ENCODE measurements at regions not wholly inside any gene's neighbourhood (a gene's known extent, or its start where the extent isn't known, plus 50 kb on each side); places are given as distances from the start of the nearest gene placed in this dataset.

DNA sequence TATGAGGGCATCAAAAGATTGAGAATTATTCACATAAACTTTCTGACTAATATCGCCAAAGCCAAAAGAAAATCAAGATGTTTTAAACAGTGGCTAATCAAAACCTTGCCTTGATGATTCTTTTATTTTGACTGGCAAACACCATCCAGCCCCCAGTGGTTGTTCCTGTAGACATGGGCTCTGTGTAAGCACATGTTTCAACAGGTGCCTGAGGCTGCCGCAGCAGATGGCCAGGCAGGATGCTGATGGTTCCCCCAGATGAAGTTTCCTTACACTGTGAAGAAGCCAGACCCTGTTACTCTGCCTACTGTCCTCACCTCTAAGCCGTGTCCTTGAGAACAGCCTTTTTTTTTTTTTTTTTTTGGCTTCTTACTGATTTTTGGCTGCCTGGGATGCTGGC, 146.5 kb downstream of the RAB11FIP2 start:
- TF ChIP-seq POLR2A (IDR thresholded peaks at IDR 0.05), result no peak
- TF ChIP-seq, protein P1, sequence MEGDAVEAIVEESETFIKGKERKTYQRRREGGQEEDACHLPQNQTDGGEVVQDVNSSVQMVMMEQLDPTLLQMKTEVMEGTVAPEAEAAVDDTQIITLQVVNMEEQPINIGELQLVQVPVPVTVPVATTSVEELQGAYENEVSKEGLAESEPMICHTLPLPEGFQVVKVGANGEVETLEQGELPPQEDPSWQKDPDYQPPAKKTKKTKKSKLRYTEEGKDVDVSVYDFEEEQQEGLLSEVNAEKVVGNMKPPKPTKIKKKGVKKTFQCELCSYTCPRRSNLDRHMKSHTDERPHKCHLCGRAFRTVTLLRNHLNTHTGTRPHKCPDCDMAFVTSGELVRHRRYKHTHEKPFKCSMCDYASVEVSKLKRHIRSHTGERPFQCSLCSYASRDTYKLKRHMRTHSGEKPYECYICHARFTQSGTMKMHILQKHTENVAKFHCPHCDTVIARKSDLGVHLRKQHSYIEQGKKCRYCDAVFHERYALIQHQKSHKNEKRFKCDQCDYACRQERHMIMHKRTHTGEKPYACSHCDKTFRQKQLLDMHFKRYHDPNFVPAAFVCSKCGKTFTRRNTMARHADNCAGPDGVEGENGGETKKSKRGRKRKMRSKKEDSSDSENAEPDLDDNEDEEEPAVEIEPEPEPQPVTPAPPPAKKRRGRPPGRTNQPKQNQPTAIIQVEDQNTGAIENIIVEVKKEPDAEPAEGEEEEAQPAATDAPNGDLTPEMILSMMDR (IDR thresholded peaks at IDR 0.05), result no peak

Measured in testis (tissue), 2 donors.